ENCODE measurements at regions not wholly inside any gene's neighbourhood (a gene's known extent, or its start where the extent isn't known, plus 50 kb on each side); places are given as distances from the start of the nearest gene placed in this dataset.

GRCh38 chr11:120013325-120014250, 124.3 kb downstream of the TRIM29 start:
- no peak for TF ChIP-seq POLR2A (IDR thresholded peaks at IDR 0.05; ENCODE audit: low read depth, low read length)
- no peak for TF ChIP-seq PRDM15 (CRISPR knock-in tag; IDR thresholded peaks at IDR 0.05)
- no peak for TF ChIP-seq POLR2AphosphoS5 (IDR thresholded peaks at IDR 0.05; ENCODE audit: low read length)
- no peak for TF ChIP-seq MEF2A (IDR thresholded peaks at IDR 0.05; ENCODE audit: insufficient read depth, low read depth, low read length)
- TF ChIP-seq EZH2 (IDR thresholded peaks at IDR 0.05; ENCODE audit: borderline replicate concordance, control insufficient read depth, low read depth, low read length) = no peak
